Gastroesophageal sphincter (tissue), 3 donors: ENCODE measurements at regions not wholly inside any gene's neighbourhood (a gene's known extent, or its start where the extent isn't known, plus 50 kb on each side); places are given as distances from the start of the nearest gene placed in this dataset.

ENCODE experiments used
- CTCF ChIP-seq, 4 experiments: fragments of 200-600 bp in 2 of 4; fragments of 450-650 bp in 2 of 4; sonication (generic) in 1 of 4; IDR thresholded peaks; one replicate each; pipeline ENCODE4 v1.5.1; 2017 to 2019; ENCODE audit warnings: antibody characterized with exemption in 4 of 4, mild to moderate bottlenecking in 2 of 4, moderate library complexity in 2 of 4
- EP300 ChIP-seq: sonication (generic); formaldehyde crosslinking; IDR thresholded peaks from one replicate; pipeline ENCODE4 v1.6.1; 2017; ENCODE audit warnings: antibody characterized with exemption, mild to moderate bottlenecking
- POLR2A ChIP-seq, 2 donors: fragments of 450-650 bp; IDR thresholded peaks; one replicate each; pipeline ENCODE4 v1.6.1; 2017; ENCODE audit warnings: antibody characterized with exemption in 2 of 2, mild to moderate bottlenecking in 2 of 2, moderate library complexity in 1 of 2
- POLR2AphosphoS5 ChIP-seq: sonication (generic); formaldehyde crosslinking; IDR thresholded peaks from one replicate; pipeline ENCODE4 v1.6.1; 2017; ENCODE audit warnings: antibody characterized with exemption

GRCh38 chr16:9393591-9393990, 302.1 kb downstream of the HAPSTR1 start:
- TF ChIP-seq POLR2A (IDR thresholded peaks at IDR 0.05) (no peak), CTCF (IDR thresholded peaks at IDR 0.05) (no peak), EP300 (no peak), POLR2AphosphoS5 (no peak)
